ENCODE measurements at regions not wholly inside any gene's neighbourhood (a gene's known extent, or its start where the extent isn't known, plus 50 kb on each side); places are given as distances from the start of the nearest gene placed in this dataset.

DNA sequence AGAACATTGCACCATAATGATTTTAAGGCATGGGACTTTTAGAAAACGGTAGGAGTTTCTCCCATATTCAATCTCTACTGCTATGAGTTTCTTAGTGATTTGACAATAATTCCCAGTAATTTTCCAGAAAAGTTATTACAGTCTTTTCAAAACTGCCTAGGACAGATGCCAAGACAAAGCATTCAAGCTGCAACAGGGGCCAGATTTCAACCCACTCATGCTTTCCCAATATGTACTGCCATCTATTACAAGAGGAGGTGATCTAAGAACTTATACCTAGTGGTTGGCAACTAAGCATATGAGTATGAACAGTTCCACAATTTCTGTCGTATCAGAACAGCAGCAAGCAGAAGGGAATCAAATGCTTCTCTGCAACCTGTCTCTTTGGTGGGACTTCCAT lies 95.1 kb upstream of the TMED7 start:
- TF ChIP-seq, protein P1, sequence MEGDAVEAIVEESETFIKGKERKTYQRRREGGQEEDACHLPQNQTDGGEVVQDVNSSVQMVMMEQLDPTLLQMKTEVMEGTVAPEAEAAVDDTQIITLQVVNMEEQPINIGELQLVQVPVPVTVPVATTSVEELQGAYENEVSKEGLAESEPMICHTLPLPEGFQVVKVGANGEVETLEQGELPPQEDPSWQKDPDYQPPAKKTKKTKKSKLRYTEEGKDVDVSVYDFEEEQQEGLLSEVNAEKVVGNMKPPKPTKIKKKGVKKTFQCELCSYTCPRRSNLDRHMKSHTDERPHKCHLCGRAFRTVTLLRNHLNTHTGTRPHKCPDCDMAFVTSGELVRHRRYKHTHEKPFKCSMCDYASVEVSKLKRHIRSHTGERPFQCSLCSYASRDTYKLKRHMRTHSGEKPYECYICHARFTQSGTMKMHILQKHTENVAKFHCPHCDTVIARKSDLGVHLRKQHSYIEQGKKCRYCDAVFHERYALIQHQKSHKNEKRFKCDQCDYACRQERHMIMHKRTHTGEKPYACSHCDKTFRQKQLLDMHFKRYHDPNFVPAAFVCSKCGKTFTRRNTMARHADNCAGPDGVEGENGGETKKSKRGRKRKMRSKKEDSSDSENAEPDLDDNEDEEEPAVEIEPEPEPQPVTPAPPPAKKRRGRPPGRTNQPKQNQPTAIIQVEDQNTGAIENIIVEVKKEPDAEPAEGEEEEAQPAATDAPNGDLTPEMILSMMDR (IDR thresholded peaks at IDR 0.05): no peak
- no peak for TF ChIP-seq POLR2A (IDR thresholded peaks at IDR 0.05)
